Endothelial cell (in vitro differentiated cells): ENCODE measurements at regions not wholly inside any gene's neighbourhood (a gene's known extent, or its start where the extent isn't known, plus 50 kb on each side); places are given as distances from the start of the nearest gene placed in this dataset.

ENCODE experiments used
- DNase-seq: peaks from one replicate; pipeline ENCODE4 v3.0.0; 2021; ENCODE audit warnings: low spot score
- H3K27ac Mint-ChIP-seq: one replicate; pipeline ENCODE4 v1.8.0; 2021; ENCODE audit warnings: mixed read lengths, inconsistent platforms; ENCODE audit not compliant: unreplicated experiment
- H3K27me3 Mint-ChIP-seq: one replicate; pipeline ENCODE4 v1.8.0; 2021; ENCODE audit warnings: mild to moderate bottlenecking, moderate library complexity, mixed read lengths, inconsistent platforms; ENCODE audit not compliant: unreplicated experiment
- H3K36me3 Mint-ChIP-seq: one replicate; pipeline ENCODE4 v1.8.0; 2021; ENCODE audit warnings: mild to moderate bottlenecking, low read depth, mixed read lengths, inconsistent platforms; ENCODE audit not compliant: unreplicated experiment
- H3K4me1 Mint-ChIP-seq: one replicate; pipeline ENCODE4 v1.8.0; 2021; ENCODE audit warnings: mild to moderate bottlenecking, mixed read lengths, inconsistent platforms; ENCODE audit not compliant: unreplicated experiment
- H3K4me3 Mint-ChIP-seq: one replicate; pipeline ENCODE4 v1.8.0; 2021; ENCODE audit warnings: mild to moderate bottlenecking, mixed read lengths, inconsistent platforms; ENCODE audit not compliant: unreplicated experiment
- H3K9me3 Mint-ChIP-seq: one replicate; pipeline ENCODE4 v1.8.0; 2021; ENCODE audit warnings: mixed read lengths, inconsistent platforms; ENCODE audit not compliant: unreplicated experiment
- CTCF ChIP-seq: fragments of 200-600 bp; sonication (generic); IDR thresholded peaks from one replicate; pipeline ENCODE4 v1.5.0; 2021; ENCODE audit warnings: antibody characterized with exemption; ENCODE audit not compliant: unreplicated experiment

DNA sequence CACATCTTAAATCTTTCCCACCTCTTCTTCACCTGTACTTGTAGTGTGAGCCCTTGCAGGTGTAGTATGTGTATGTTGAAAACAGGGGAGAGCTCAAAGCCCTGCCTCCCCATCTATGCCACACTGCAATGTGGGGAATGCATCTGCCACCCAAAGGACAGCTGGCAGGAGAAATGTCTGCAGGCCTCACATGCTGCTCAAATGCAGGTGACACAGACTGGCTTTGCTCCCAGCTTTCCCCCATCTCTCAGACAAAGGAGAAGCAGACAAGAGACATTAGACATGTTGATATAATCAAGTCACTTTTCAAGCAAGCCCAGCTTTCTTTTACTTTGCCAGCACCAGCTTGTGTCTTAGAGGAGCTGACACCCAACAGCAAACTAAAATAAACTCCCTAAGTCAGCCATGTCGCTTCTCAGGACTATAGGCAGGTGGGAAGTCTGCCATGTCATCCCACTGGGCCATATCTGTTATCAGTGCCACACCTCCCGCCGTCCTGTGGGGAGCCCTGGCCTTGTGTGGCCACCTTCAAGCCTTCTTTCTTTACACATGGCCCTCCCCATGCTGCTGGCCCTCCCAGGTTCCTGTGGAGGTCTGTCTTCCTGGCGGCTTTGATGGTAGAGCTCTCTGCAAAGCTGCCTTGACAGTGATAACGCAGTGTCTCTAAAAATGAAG is 102.1 kb downstream of the CXCL12 start:
- DNase-seq = no peak
- Mint-ChIP-seq H3K27ac (no peak overlapping the region), H3K4me3 (no peak overlapping the region), H3K36me3 (no peaks in the 10 kb centered on the region), H3K9me3 (no peaks in the 10 kb centered on the region), H3K4me1 (peaks cover 4% of the 10 kb centered on the region), H3K27me3 (no peaks in the 10 kb centered on the region)
- no peak for TF ChIP-seq CTCF

- Mint-ChIP-seq H3K9me3 (no peaks in the 10 kb centered on the region), H3K27me3 (no peaks in the 10 kb centered on the region), H3K4me3 (no peak overlapping the region), H3K27ac (no peak overlapping the region), H3K36me3 (no peaks in the 10 kb centered on the region), H3K4me1 (peaks cover 4% of the 10 kb centered on the region)
- no peak for TF ChIP-seq CTCF
- DNase-seq = no peak
Measured at GRCh38 chr10:44281662-44282061, 103.2 kb downstream of the CXCL12 start.

DNA sequence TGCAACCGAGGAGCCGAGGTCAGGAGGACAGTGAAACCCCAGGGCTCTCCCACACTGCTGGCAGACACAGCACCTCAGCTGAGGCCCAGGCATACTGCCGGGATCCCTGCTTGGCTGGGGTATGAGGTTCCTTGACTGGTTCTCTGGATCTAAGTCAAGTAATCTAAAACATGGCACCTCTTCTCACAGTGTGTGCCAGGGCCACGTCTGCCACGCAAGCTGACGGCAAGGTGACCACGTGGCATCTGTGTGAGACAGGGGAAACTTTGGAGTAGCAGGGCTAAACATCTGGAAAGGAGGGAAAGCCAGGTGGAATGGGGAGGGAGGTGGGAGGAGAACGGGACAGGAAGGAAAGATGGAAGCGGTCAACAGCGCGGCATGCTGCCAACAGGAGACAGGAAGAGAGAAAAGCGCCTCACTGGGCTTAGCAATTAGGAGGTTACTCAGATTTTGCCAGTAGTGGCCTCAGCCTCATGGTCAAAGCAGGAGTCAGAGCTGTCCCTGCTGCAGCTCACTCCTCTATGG is 103.7 kb downstream of the CXCL12 start:
- H3K27me3 Mint-ChIP-seq = no peaks in the 10 kb centered on the region
- DNase-seq = no peak
- no peak overlapping the region for H3K27ac Mint-ChIP-seq
- H3K4me1 Mint-ChIP-seq = peaks cover 4% of the 10 kb centered on the region
- no peaks in the 10 kb centered on the region for H3K36me3 Mint-ChIP-seq
- no peak for TF ChIP-seq CTCF
- H3K9me3 Mint-ChIP-seq = no peaks in the 10 kb centered on the region
- H3K4me3 Mint-ChIP-seq = no peak overlapping the region

DNA sequence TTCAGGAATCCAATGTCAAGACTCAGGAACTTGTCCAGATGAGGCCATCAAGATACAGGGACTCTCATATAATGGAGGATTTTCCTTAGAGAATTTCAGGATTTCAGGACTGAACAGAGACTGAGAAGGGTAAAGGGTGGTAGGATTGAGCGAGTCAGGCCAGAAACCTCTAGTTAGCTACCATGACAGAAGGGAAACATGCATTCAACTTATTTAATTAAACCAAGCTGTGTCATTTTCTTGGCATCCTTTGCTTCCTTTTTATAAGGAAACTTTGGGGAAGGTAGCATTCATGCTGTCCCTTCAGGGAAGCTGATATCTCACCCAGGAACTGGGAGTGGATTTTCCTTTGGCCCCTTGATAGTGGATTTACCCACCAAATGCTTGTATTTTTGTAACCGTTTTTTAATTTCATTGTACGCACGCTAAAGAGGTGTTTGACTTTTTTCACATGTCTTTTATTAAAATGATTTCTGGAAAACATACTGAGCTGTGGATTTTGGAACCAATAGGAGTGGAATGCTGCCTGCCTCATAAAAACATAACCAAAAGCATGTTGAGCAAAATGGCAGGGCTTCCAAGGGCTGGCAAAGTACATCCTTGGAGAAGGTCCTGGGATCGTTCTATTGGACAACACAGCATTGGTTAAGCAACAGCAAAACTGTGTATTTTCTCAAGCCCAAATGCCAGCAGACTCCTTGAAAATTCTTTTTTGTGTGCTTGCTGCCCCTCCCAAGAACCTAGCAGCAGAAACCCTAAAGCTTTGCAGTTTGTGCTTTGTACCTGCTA is 104.5 kb downstream of the CXCL12 start:
- TF ChIP-seq CTCF = no peak
- Mint-ChIP-seq H3K4me3 (no peak overlapping the region), H3K9me3 (no peaks in the 10 kb centered on the region), H3K27ac (no peak overlapping the region), H3K27me3 (no peaks in the 10 kb centered on the region), H3K36me3 (no peaks in the 10 kb centered on the region), H3K4me1 (peaks cover 4% of the 10 kb centered on the region)
- no peak for DNase-seq
